Adrenal gland (tissue), 9 donors: ENCODE measurements at regions not wholly inside any gene's neighbourhood (a gene's known extent, or its start where the extent isn't known, plus 50 kb on each side); places are given as distances from the start of the nearest gene placed in this dataset.

Experiments used
- DNase-seq, 7 donors: peaks; one replicate each; pipeline ENCODE4 v3.0.0-alpha.2; 2019 to 2020
- H3K27ac ChIP-seq, 5 donors: fragments of 200-600 bp; sonication (generic) in 4 of 5; 1 replicate in 3 of 5; 2 replicates in 2 of 5; pipeline versions ENCODE4 v1.5.1 to v1.8.0; 2016 to 2020; ENCODE audit warnings: mild to moderate bottlenecking in 1 of 5
- H3K27me3 ChIP-seq: fragments of 200-600 bp; 2 replicates; pipeline ENCODE4 v1.8.0; 2021
- H3K36me3 ChIP-seq, 2 donors: fragments of 200-600 bp; replicated peaks in 1 of 2; 1 replicate in 1 of 2; 2 replicates in 1 of 2; pipeline versions ENCODE4 v1.5.1 to v1.8.0; 2018 to 2022
- H3K4me1 ChIP-seq, 2 donors: fragments of 200-600 bp; replicated peaks in 1 of 2; 1 replicate in 1 of 2; 2 replicates in 1 of 2; pipeline versions ENCODE4 v1.5.1 to v1.8.0; 2018 to 2021
- H3K4me3 ChIP-seq, 4 donors: fragments of 200-600 bp; sonication (generic) in 3 of 4; one replicate each; pipeline ENCODE4 v1.5.1; 2016 to 2018
- H3K9me3 ChIP-seq, 3 donors: fragments of 200-600 bp; sonication (generic) in 1 of 3; replicated peaks in 1 of 3; 1 replicate in 2 of 3; 2 replicates in 1 of 3; pipeline versions ENCODE4 v1.5.1 to v1.8.0; 2016 to 2021
- CTCF ChIP-seq, 6 experiments: fragments of 450-650 bp in 4 of 6; fragments of 200-600 bp in 2 of 6; sonication (generic) in 1 of 6; IDR thresholded peaks; 1 replicate in 5 of 6; 2 replicates in 1 of 6; pipeline versions ENCODE4 v1.5.1 to v1.8.0; 2016 to 2021; ENCODE audit warnings: antibody characterized with exemption in 6 of 6, mild to moderate bottlenecking in 2 of 6, moderate library complexity in 1 of 6
- POLR2A ChIP-seq, 2 donors: fragments of 450-650 bp; IDR thresholded peaks; one replicate each; pipeline ENCODE4 v1.6.1; 2017; ENCODE audit warnings: antibody characterized with exemption in 2 of 2, mild to moderate bottlenecking in 2 of 2, moderate library complexity in 1 of 2
- WGBS, 4 donors: extraction: QIAGEN DNeasy Blood & Tissue Kit in 2 of 4; methylation state at CpG; one replicate each; pipeline versions ENCODE4 v1.1.5 to v1.1.7; 2013 to 2017; 5-methylcytosine and 5-hydroxymethylcytosine counted together
- intact Hi-C, 2 donors: fragments of 100-400 bp; cut with DNase I; formaldehyde crosslinking; loops; one replicate each; pipeline versions ENCODE4 v1.14.1 to v1.15.0; 2022 to 2023
- donor health status: healthy with polysubstance abuse.
- donor health status: Bipolar disorder and iron deficiency.
- donor health status: DM: yes; HTN: yes; CAD: no.
- donor health status: DM: no; HTN: no; CAD: no.
- donor health status: DM: no; HTN: no; CAD: no.

GRCh38 chr20:63077705-63078104 lies 70.9 kb upstream of the BHLHE23 start:
- no peak for DNase-seq
- no peak overlapping the region for H3K27ac ChIP-seq
- H3K4me1 ChIP-seq, result no peaks in the 10 kb centered on the region
- TF ChIP-seq POLR2A (IDR thresholded peaks at IDR 0.05), result no peak
- TF ChIP-seq CTCF (IDR thresholded peaks at IDR 0.05), result no peak
- H3K9me3 ChIP-seq, result peaks cover 0 to 14% (median 7%) of the 10 kb centered on the region in 3 donors
- H3K27me3 ChIP-seq, result peaks cover 15% of the 10 kb centered on the region
- H3K36me3 ChIP-seq, result no peaks in the 10 kb centered on the region
- intact Hi-C loops, result no loop called here
- no peak overlapping the region for H3K4me3 ChIP-seq

- TF ChIP-seq POLR2A (IDR thresholded peaks at IDR 0.05) (no peak), CTCF (IDR thresholded peaks at IDR 0.05) (no peak)
- Histone ChIP-seq H3K36me3 (no peaks in the 10 kb centered on the region), H3K4me3 (no peak overlapping the region), H3K9me3 (peaks cover 0 to 14% (median 7%) of the 10 kb centered on the region in 3 donors), H3K4me1 (no peaks in the 10 kb centered on the region), H3K27me3 (peaks cover 24% of the 10 kb centered on the region), H3K27ac (no peak overlapping the region)
- intact Hi-C loops, result no loop called here
- DNase-seq, result no peak
- whole genome bisulfite sequencing, 4 donors, result 64 to 80% (median 74%) methylated on average over 5 of the region's 5 CpGs
These were observed 69.7 kb upstream of the BHLHE23 start for GRCh38 chr20:63076421-63076820.

- DNase-seq, result no peak
- H3K4me1 ChIP-seq, result peaks cover 0 to under 1% of the 10 kb centered on the region in 2 donors
- peaks cover 24% of the 10 kb centered on the region for H3K27me3 ChIP-seq
- intact Hi-C loops, result no loop called here
- WGBS, 4 donors, result 62 to 69% (median 65%) methylated on average over 6 to 9 of the region's 9 CpGs
- H3K27ac ChIP-seq, result no peak overlapping the region
- H3K36me3 ChIP-seq, result no peaks in the 10 kb centered on the region
- peaks cover 0 to 14% (median 7%) of the 10 kb centered on the region in 3 donors for H3K9me3 ChIP-seq
- TF ChIP-seq POLR2A (IDR thresholded peaks at IDR 0.05) (no peak), CTCF (IDR thresholded peaks at IDR 0.05) (no peak)
- H3K4me3 ChIP-seq, result no peak overlapping the region
These were observed 67.9 kb upstream of the BHLHE23 start for GRCh38 chr20:63074631-63075030.

- Histone ChIP-seq H3K36me3 (no peaks in the 10 kb centered on the region), H3K4me3 (no peak overlapping the region), H3K27me3 (peaks cover 24% of the 10 kb centered on the region), H3K27ac (no peak overlapping the region), H3K4me1 (peaks cover 0 to 4% of the 10 kb centered on the region in 2 donors), H3K9me3 (peaks cover 0 to 14% (median 7%) of the 10 kb centered on the region in 3 donors)
- DNase-seq, result no peak
- no peak for TF ChIP-seq CTCF (IDR thresholded peaks at IDR 0.05)
- no peak for TF ChIP-seq POLR2A (IDR thresholded peaks at IDR 0.05)
- 77 to 91% (median 81%) methylated on average over 9 of the region's 9 CpGs for WGBS, 4 donors
- intact Hi-C loops, result no loop called here
These were observed 67.4 kb upstream of the BHLHE23 start for GRCh38 chr20:63074182-63074581.
